ENCODE measurements at regions not wholly inside any gene's neighbourhood (a gene's known extent, or its start where the extent isn't known, plus 50 kb on each side); places are given as distances from the start of the nearest gene placed in this dataset.

DNA sequence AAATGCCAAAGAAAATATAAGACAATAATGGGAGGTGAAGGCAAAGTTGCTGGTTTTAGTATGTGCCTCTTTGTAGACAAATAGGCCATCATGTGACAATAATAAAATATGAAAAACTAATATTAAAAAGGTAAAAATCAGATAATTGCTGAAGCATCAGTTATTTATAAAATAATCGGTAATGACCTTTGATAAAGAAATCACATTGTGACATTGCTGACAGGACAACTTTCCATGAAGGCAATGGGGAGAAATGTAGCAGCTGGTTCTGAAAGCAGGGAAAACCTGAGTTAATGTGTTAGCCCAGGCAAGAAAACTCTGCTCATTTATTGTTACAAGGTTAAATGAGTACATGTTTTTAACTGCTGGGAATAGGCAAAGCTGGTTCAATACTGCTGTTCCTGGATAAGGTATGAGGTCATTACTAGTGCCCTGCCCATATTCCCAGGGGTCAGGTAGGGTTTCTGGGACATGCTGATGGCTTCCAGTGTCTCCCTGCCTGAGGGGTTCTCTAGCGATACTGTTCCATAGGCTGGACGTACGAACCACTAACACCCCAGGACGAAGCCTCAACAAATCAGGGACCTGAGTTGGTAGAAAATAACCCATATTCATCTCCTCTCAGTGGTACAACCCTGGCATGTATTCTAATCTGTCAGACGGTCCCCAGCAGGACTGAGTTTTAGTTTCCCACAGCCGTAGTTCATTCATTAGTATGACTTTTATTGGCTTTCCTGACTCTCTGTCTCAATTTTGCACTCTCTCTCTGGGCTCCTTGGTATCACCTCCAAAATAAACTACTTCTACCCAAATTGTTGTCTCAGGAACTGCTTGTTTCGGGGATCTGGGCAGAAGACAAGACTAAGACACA, 355.9 kb downstream of the TXNL1 start:
- TF ChIP-seq, protein P1, sequence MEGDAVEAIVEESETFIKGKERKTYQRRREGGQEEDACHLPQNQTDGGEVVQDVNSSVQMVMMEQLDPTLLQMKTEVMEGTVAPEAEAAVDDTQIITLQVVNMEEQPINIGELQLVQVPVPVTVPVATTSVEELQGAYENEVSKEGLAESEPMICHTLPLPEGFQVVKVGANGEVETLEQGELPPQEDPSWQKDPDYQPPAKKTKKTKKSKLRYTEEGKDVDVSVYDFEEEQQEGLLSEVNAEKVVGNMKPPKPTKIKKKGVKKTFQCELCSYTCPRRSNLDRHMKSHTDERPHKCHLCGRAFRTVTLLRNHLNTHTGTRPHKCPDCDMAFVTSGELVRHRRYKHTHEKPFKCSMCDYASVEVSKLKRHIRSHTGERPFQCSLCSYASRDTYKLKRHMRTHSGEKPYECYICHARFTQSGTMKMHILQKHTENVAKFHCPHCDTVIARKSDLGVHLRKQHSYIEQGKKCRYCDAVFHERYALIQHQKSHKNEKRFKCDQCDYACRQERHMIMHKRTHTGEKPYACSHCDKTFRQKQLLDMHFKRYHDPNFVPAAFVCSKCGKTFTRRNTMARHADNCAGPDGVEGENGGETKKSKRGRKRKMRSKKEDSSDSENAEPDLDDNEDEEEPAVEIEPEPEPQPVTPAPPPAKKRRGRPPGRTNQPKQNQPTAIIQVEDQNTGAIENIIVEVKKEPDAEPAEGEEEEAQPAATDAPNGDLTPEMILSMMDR (IDR thresholded peaks at IDR 0.05; ENCODE audit: low read length), result no peak
- TF ChIP-seq EZH2 (optimal IDR thresholded peaks at IDR 0.05; ENCODE audit: low read depth, low read length), result no peak

Data from MM.1S (cell line).